Panc1 (cell line): ENCODE measurements at regions not wholly inside any gene's neighbourhood (a gene's known extent, or its start where the extent isn't known, plus 50 kb on each side); places are given as distances from the start of the nearest gene placed in this dataset.

Experiments
- CTCF ChIP-seq: fragments of 450-650 bp; IDR thresholded peaks from 2 replicates; pipeline ENCODE4 v1.5.1; 2017; ENCODE audit warnings: mild to moderate bottlenecking
- POLR2AphosphoS5 ChIP-seq: IDR thresholded peaks from 2 replicates; pipeline ENCODE4 v1.6.1; 2012; ENCODE audit warnings: mild to moderate bottlenecking, low read depth, low read length, moderate library complexity
- SIN3A ChIP-seq: IDR thresholded peaks from 2 replicates; pipeline ENCODE4 v1.6.1; 2012; ENCODE audit warnings: low read depth, mild to moderate bottlenecking, low read length, moderate library complexity, borderline replicate concordance; ENCODE audit not compliant: insufficient read depth
- TF ChIP-seq, protein P1 (sequence below), 2 experiments: IDR thresholded peaks; 2 replicates each; pipeline ENCODE4 v1.6.1; 2011 to 2012; ENCODE audit warnings: low read depth in 2 of 2, control low read depth in 1 of 2, low read length in 1 of 2, mild to moderate bottlenecking in 1 of 2, moderate library complexity in 1 of 2; ENCODE audit not compliant: insufficient read depth in 1 of 2

DNA sequence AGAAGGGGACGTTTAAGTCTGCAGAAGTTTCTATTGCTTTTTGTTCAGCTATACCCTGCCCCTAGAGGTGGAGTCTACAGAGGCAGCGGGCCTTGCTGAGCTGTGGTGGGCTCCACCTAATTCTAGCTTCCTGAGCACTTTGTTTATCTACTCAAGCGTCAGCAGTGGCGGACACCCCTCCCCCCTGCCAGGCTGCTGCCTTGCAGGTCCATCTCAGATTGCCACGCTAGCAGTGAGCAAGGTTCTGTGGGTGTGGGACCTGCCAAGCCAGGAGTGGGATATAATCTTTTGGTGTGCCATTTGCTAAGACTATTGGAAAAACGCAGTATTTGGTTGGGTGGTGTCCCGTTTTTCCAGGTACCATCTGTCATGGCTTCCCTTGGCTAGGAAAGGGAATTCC, 147.3 kb upstream of the PRPS1L1 start:
- no peak for TF ChIP-seq CTCF
- TF ChIP-seq, protein P1, sequence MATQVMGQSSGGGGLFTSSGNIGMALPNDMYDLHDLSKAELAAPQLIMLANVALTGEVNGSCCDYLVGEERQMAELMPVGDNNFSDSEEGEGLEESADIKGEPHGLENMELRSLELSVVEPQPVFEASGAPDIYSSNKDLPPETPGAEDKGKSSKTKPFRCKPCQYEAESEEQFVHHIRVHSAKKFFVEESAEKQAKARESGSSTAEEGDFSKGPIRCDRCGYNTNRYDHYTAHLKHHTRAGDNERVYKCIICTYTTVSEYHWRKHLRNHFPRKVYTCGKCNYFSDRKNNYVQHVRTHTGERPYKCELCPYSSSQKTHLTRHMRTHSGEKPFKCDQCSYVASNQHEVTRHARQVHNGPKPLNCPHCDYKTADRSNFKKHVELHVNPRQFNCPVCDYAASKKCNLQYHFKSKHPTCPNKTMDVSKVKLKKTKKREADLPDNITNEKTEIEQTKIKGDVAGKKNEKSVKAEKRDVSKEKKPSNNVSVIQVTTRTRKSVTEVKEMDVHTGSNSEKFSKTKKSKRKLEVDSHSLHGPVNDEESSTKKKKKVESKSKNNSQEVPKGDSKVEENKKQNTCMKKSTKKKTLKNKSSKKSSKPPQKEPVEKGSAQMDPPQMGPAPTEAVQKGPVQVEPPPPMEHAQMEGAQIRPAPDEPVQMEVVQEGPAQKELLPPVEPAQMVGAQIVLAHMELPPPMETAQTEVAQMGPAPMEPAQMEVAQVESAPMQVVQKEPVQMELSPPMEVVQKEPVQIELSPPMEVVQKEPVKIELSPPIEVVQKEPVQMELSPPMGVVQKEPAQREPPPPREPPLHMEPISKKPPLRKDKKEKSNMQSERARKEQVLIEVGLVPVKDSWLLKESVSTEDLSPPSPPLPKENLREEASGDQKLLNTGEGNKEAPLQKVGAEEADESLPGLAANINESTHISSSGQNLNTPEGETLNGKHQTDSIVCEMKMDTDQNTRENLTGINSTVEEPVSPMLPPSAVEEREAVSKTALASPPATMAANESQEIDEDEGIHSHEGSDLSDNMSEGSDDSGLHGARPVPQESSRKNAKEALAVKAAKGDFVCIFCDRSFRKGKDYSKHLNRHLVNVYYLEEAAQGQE (IDR thresholded peaks at IDR 0.05; ENCODE audit: insufficient read depth in 1 of 2, low read depth in 2 of 2, low read length in 1 of 2), result no peak
- no peak for TF ChIP-seq POLR2AphosphoS5
- no peak for TF ChIP-seq SIN3A
